NCI-H1092 treated with DMSO at 0.1 percent for 48 hours (cell line): ENCODE measurements at regions not wholly inside any gene's neighbourhood (a gene's known extent, or its start where the extent isn't known, plus 50 kb on each side); places are given as distances from the start of the nearest gene placed in this dataset.

ENCODE experiments used
- DNase-seq: peaks from one replicate; lab custom pipeline; 2025; lab: John Stamatoyannopoulos, UW

GRCh38 chr4:36493251-36493650 lies 211.8 kb downstream of the DTHD1 start:
- DNase-seq = no peak

GRCh38 chr4:36494016-36494415 lies 212.6 kb downstream of the DTHD1 start:
- no peak for DNase-seq

GRCh38 chr4:36494747-36495146 lies 213.3 kb downstream of the DTHD1 start:
- DNase-seq = no peak

GRCh38 chr4:36502350-36502749 lies 220.9 kb downstream of the DTHD1 start:
- DNase-seq = no peak

GRCh38 chr4:36508394-36508793 lies 227.0 kb downstream of the DTHD1 start:
- DNase-seq = no peak

GRCh38 chr4:36509845-36510244 lies 228.4 kb downstream of the DTHD1 start:
- DNase-seq = no peak

GRCh38 chr4:36511785-36512184 lies 230.4 kb downstream of the DTHD1 start:
- no peak for DNase-seq

GRCh38 chr4:36516522-36517095 lies 235.2 kb downstream of the DTHD1 start:
- DNase-seq = no peak

GRCh38 chr4:36523182-36523581 lies 241.8 kb downstream of the DTHD1 start:
- no peak for DNase-seq

- DNase-seq = no peak
Measured at GRCh38 chr4:36532670-36533379, 251.4 kb downstream of the DTHD1 start.

GRCh38 chr4:36533944-36534343 lies 252.5 kb downstream of the DTHD1 start:
- DNase-seq = no peak

- DNase-seq = no peak
Measured at GRCh38 chr4:36547383-36547782, 266.0 kb downstream of the DTHD1 start.

GRCh38 chr4:36549252-36549651 lies 267.8 kb downstream of the DTHD1 start:
- no peak for DNase-seq

- no peak for DNase-seq
Measured at GRCh38 chr4:36549992-36550391, 268.6 kb downstream of the DTHD1 start.

- DNase-seq = no peak
Measured at GRCh38 chr4:36551697-36552214, 270.3 kb downstream of the DTHD1 start.

GRCh38 chr4:36553029-36553428 lies 271.6 kb downstream of the DTHD1 start:
- no peak for DNase-seq

GRCh38 chr4:36553453-36553852 lies 272.0 kb downstream of the DTHD1 start:
- DNase-seq = no peak

GRCh38 chr4:36556984-36557383 lies 275.6 kb downstream of the DTHD1 start:
- DNase-seq = no peak

- no peak for DNase-seq
Measured at GRCh38 chr4:36568575-36568974, 287.2 kb downstream of the DTHD1 start.

GRCh38 chr4:36573441-36573840 lies 292.0 kb downstream of the DTHD1 start:
- no peak for DNase-seq

- no peak for DNase-seq
Measured at GRCh38 chr4:36574816-36575215, 293.4 kb downstream of the DTHD1 start.

- DNase-seq = no peak
Measured at GRCh38 chr4:36582198-36582597, 300.8 kb downstream of the DTHD1 start.

- DNase-seq = no peak
Measured at GRCh38 chr4:36587909-36588472, 306.6 kb downstream of the DTHD1 start.
